Cardiac fibroblast (primary cell): ENCODE measurements at regions not wholly inside any gene's neighbourhood (a gene's known extent, or its start where the extent isn't known, plus 50 kb on each side); places are given as distances from the start of the nearest gene placed in this dataset.

ENCODE experiments used
- DNase-seq, 2 donors: peaks; one replicate each; pipeline versions ENCODE4 v3.0.0 to v3.0.0-alpha.2; 2010; ENCODE audit warnings: low read depth in 2 of 2
- H3K4me3 ChIP-seq, 2 donors: replicated peaks in 1 of 2; 1 replicate in 1 of 2; 2 replicates in 1 of 2; pipeline ENCODE4 v1.5.1; 2011; ENCODE audit warnings: low read depth in 2 of 2, low read length in 2 of 2, mild to moderate bottlenecking in 2 of 2, moderate library complexity in 1 of 2
- TF ChIP-seq, protein P1 (sequence below): IDR thresholded peaks from one replicate; pipeline ENCODE4 v1.5.1; 2011; ENCODE audit warnings: low read depth, mild to moderate bottlenecking, low read length, inconsistent platforms

DNA sequence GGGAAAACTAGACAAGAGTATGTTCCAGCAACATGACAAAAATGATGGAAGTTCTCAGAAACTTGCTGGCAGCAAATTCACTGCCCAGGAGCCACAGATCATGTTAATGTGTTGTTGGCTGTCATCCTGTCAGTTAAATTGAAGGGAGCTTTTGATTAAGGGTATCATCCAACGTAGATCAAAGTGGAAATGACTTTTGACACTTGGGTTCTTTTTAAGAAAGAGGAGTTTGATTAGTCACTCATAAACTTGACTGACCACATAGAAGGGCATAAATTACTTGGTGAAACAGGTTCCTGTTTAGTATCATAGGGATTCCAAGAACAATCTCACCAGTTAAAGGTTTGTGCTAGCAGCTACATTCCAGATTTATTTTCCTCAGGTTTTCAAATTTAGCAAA is 288.7 kb downstream of the CSNK1G3 start:
- no peak for DNase-seq
- TF ChIP-seq, protein P1, sequence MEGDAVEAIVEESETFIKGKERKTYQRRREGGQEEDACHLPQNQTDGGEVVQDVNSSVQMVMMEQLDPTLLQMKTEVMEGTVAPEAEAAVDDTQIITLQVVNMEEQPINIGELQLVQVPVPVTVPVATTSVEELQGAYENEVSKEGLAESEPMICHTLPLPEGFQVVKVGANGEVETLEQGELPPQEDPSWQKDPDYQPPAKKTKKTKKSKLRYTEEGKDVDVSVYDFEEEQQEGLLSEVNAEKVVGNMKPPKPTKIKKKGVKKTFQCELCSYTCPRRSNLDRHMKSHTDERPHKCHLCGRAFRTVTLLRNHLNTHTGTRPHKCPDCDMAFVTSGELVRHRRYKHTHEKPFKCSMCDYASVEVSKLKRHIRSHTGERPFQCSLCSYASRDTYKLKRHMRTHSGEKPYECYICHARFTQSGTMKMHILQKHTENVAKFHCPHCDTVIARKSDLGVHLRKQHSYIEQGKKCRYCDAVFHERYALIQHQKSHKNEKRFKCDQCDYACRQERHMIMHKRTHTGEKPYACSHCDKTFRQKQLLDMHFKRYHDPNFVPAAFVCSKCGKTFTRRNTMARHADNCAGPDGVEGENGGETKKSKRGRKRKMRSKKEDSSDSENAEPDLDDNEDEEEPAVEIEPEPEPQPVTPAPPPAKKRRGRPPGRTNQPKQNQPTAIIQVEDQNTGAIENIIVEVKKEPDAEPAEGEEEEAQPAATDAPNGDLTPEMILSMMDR = no peak
- H3K4me3 ChIP-seq = no peak overlapping the region

DNA sequence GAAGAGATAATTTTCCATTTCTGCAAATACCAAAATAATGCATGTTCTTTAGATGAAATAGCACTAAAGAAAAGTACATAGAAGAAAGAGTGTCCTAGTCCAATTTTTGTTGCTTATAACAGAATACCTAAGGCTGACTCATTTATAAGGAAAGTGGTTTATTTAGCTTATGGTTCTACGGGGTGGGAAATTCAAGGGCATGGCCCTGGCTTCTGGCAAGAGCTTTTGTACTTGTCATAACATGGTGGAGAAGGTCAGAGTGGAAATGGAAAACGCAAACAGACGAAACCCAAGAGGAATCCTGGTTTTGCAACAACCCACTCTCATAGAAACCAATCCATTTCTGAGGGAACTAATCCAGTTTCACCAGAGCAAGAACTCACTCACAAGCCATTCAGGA is 283.7 kb downstream of the CSNK1G3 start:
- H3K4me3 ChIP-seq = no peak overlapping the region
- no peak for DNase-seq
- TF ChIP-seq, protein P1 = no peak

DNA sequence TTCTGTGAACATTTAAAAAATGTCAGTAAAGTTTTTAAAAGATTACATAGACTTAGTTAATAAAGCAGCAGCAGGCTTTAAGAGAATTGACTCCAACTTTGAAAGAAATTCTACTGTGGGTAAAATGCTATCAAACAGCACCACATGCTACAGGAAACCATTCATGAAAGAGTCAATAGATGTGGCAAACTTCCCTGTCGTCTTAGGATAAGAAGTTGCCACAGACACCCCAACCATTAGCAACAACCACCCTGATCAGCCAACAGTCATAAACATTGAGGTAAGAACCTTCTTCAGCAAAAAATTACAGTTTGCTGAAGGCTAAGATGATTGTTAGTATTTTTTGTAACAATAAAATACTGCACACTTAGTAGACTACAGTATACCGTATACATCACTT is 278.2 kb downstream of the CSNK1G3 start:
- H3K4me3 ChIP-seq = no peak overlapping the region
- DNase-seq = no peak
- TF ChIP-seq, protein P1 = no peak

DNA sequence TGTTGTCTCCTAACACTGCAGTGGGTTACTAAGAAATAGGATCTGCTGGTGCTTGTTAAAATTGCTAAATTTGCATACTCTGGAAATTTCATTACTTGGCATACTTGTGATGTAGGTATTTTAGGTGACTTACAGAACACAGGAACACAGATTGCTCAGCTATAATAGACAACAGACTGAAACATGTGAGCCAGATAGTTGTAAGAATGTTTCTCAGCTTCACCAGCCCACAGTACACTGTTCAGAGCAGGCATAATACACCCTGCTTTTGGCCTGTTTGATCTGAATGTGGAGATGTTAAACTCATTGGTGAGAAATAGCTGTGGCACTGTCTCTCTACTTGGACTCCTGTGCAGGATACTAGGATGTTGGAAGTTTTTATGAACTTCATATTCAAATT is 275.7 kb downstream of the CSNK1G3 start:
- DNase-seq = no peak
- TF ChIP-seq, protein P1 = no peak
- H3K4me3 ChIP-seq = no peak overlapping the region

DNA sequence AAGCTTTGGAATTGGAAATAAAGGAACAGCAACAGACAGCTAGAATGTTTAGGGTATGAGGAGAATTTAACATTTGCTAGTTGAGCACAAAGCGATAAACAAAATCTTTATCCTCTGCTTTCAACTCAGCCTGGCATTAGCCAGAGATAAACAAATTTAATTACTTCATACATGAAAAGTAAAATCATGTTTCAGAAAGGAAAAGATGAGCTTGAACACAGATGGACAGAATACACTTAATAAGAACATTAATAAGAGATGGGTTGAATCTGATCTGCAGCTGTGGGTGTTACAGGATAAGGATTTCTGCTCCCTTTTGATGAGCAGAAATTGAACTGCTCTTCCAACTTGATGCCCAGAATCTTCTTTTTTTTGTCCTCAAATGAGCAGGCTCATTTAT is 275.2 kb downstream of the CSNK1G3 start:
- TF ChIP-seq, protein P1 = no peak
- no peak overlapping the region for H3K4me3 ChIP-seq
- DNase-seq = no peak

DNA sequence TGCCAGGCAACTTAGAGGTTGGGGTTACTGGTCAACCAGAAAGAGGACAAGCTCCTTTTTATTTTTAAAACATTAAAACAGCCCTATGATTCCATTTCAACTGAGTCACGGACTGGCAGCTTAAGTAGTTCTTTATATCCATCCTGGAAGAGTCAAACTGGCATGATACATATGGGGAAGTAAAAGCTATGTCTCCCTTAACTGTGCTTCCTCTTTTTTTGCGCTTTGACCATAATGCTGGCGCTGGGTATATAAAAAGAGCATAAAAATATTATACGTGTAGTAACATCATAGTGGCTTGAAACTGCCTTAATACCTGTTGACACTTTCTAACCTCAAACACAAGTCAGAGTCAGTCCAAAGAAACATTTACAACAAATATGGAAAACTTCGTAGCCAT is 274.4 kb downstream of the CSNK1G3 start:
- no peak overlapping the region for H3K4me3 ChIP-seq
- DNase-seq = no peak
- TF ChIP-seq, protein P1 = no peak
